GM23338 (cell line): ENCODE measurements at regions not wholly inside any gene's neighbourhood (a gene's known extent, or its start where the extent isn't known, plus 50 kb on each side); places are given as distances from the start of the nearest gene placed in this dataset.

Source experiments
- ATAC-seq: fragments of 200-7000 bp; cut with Tn5 transposase; 3 replicates; pipeline ENCODE4 v1.9.1; 2020
- DNase-seq: peaks from one replicate; pipeline ENCODE4 v3.0.0-alpha.2; 2015; ENCODE audit warnings: low spot score
- H2AFZ ChIP-seq: fragments of 200-600 bp; sonication (generic); 2 replicates; pipeline ENCODE4 v1.8.0; 2016; ENCODE audit warnings: antibody characterized with exemption, mild to moderate bottlenecking, moderate library complexity
- H3F3A ChIP-seq: fragments of 200-600 bp; sonication (generic); replicated peaks from 2 replicates; pipeline ENCODE4 v1.8.0; 2017; ENCODE audit warnings: antibody characterized with exemption, mixed run types, low read depth
- H3K27ac ChIP-seq: fragments of 200-600 bp; sonication (generic); 2 replicates; pipeline ENCODE4 v1.6.1; 2016; ENCODE audit warnings: low read depth
- H3K27me3 ChIP-seq: fragments of 200-600 bp; sonication (generic); 2 replicates; pipeline ENCODE4 v1.8.0; 2016; ENCODE audit warnings: mild to moderate bottlenecking, mixed run types, moderate library complexity; ENCODE audit not compliant: insufficient read depth
- H3K36me3 ChIP-seq: fragments of 200-600 bp; sonication (generic); 2 replicates; pipeline ENCODE4 v1.8.0; 2016; ENCODE audit warnings: mild to moderate bottlenecking; ENCODE audit not compliant: insufficient read depth
- H3K4me1 ChIP-seq: fragments of 200-600 bp; sonication (generic); 2 replicates; pipeline ENCODE4 v1.8.0; 2016; ENCODE audit warnings: mild to moderate bottlenecking, moderate library complexity; ENCODE audit not compliant: insufficient read depth
- H3K4me2 ChIP-seq: fragments of 200-600 bp; sonication (generic); 2 replicates; pipeline ENCODE4 v1.7.1; 2017; ENCODE audit warnings: mixed run types
- H3K4me3 ChIP-seq: fragments of 200-600 bp; sonication (generic); 2 replicates; pipeline ENCODE4 v1.6.1; 2016; ENCODE audit warnings: mixed run types
- H3K79me2 ChIP-seq: fragments of 200-600 bp; sonication (generic); replicated peaks from 2 replicates; pipeline ENCODE4 v1.8.0; 2017; ENCODE audit warnings: mild to moderate bottlenecking; ENCODE audit not compliant: insufficient read depth
- H3K9me2 ChIP-seq: fragments of 200-600 bp; sonication (generic); 2 replicates; pipeline ENCODE4 v1.8.0; 2017; ENCODE audit not compliant: insufficient read depth
- H4K20me1 ChIP-seq: fragments of 200-600 bp; sonication (generic); replicated peaks from 2 replicates; pipeline ENCODE4 v1.8.0; 2017; ENCODE audit warnings: mild to moderate bottlenecking; ENCODE audit not compliant: insufficient read depth
- H3K27ac Mint-ChIP-seq: 2 replicates; pipeline ENCODE4 v1.8.0; 2020; ENCODE audit warnings: inconsistent platforms, mild to moderate bottlenecking, moderate library complexity, mixed read lengths
- H3K27me3 Mint-ChIP-seq: 3 replicates; pipeline ENCODE4 v1.8.0; 2022; ENCODE audit warnings: low read depth, mild to moderate bottlenecking, moderate library complexity, mixed read lengths, inconsistent platforms; ENCODE audit not compliant: insufficient read depth, poor library complexity
- H3K36me3 Mint-ChIP-seq: 3 replicates; pipeline ENCODE4 v1.8.0; 2021; ENCODE audit warnings: low read depth, mild to moderate bottlenecking, inconsistent platforms, moderate library complexity, mixed read lengths
- H3K4me1 Mint-ChIP-seq: 3 replicates; pipeline ENCODE4 v1.8.0; 2020; ENCODE audit warnings: mild to moderate bottlenecking, inconsistent platforms, mixed read lengths
- H3K4me3 Mint-ChIP-seq: 3 replicates; pipeline ENCODE4 v1.8.0; 2021; ENCODE audit warnings: moderate library complexity, mild to moderate bottlenecking, inconsistent platforms, mixed read lengths
- H3K9me3 Mint-ChIP-seq: 3 replicates; pipeline ENCODE4 v1.8.0; 2020; ENCODE audit warnings: moderate library complexity, mild to moderate bottlenecking, inconsistent platforms, mixed read lengths
- CREB1 ChIP-seq: fragments of 250-450 bp; sonication (Bioruptor Pico); IDR thresholded peaks from 2 replicates; pipeline ENCODE4 v1.5.0; 2020; ENCODE audit warnings: low read depth, mild to moderate bottlenecking, moderate library complexity
- CTCF ChIP-seq, 2 experiments: fragments of 200-600 bp in 1 of 2; sonication (generic) in 1 of 2; conservative IDR thresholded peaks; 2 replicates each; pipeline versions ENCODE4 v1.5.1 to v1.6.1; 2016 to 2017; ENCODE audit warnings: antibody characterized with exemption in 2 of 2, low read depth in 2 of 2, mild to moderate bottlenecking in 2 of 2, moderate library complexity in 1 of 2
- ETS1 ChIP-seq: IDR thresholded peaks from 2 replicates; pipeline ENCODE4 v1.6.1; 2016; ENCODE audit warnings: antibody characterized with exemption
- EZH2 ChIP-seq: fragments of 200-600 bp; sonication (generic); IDR thresholded peaks from one replicate; pipeline ENCODE4 v1.8.0; 2017; ENCODE audit warnings: antibody characterized with exemption, mild to moderate bottlenecking, low read depth; ENCODE audit not compliant: unreplicated experiment
- EZH2phosphoT487 ChIP-seq: fragments of 200-600 bp; sonication (generic); IDR thresholded peaks from one replicate; pipeline ENCODE4 v1.8.1; 2018; ENCODE audit warnings: antibody characterized with exemption; ENCODE audit not compliant: unreplicated experiment
- JUNB ChIP-seq: IDR thresholded peaks from one replicate; pipeline ENCODE4 v1.6.1; 2016; ENCODE audit warnings: antibody characterized with exemption; ENCODE audit not compliant: unreplicated experiment
- NANOG ChIP-seq: IDR thresholded peaks from 2 replicates; pipeline ENCODE4 v1.6.1; 2016; ENCODE audit warnings: antibody characterized with exemption, borderline replicate concordance
- POLR2AphosphoS5 ChIP-seq: IDR thresholded peaks from 2 replicates; pipeline ENCODE4 v1.6.1; 2016; ENCODE audit warnings: antibody characterized with exemption, low read depth
- REST ChIP-seq: IDR thresholded peaks from one replicate; pipeline ENCODE4 v1.6.1; 2018; ENCODE audit warnings: antibody characterized with exemption; ENCODE audit not compliant: unreplicated experiment
- STAT1 ChIP-seq: IDR thresholded peaks from one replicate; pipeline ENCODE4 v1.6.1; 2016; ENCODE audit warnings: antibody characterized with exemption; ENCODE audit not compliant: unreplicated experiment
- ZNF114 ChIP-seq: fragments of 250-450 bp; sonication (Bioruptor Pico); IDR thresholded peaks from 2 replicates; pipeline ENCODE4 v1.5.0; 2020; ENCODE audit warnings: mild to moderate bottlenecking, moderate library complexity
- ZNF331 ChIP-seq: fragments of 250-450 bp; sonication (Bioruptor Pico); IDR thresholded peaks from 2 replicates; pipeline ENCODE4 v1.5.0; 2020; ENCODE audit warnings: low read depth, mild to moderate bottlenecking, moderate library complexity
- ZNF462 ChIP-seq: fragments of 250-450 bp; sonication (Bioruptor Pico); IDR thresholded peaks from 2 replicates; pipeline ENCODE4 v1.5.0; 2020; ENCODE audit warnings: mild to moderate bottlenecking, moderate library complexity

- ATAC-seq (no peak), DNase-seq (no peak)
- Histone ChIP-seq H3K4me1 (peaks cover 7% of the 10 kb centered on the region), H4K20me1 (no peaks in the 10 kb centered on the region), H3K27ac (no peak overlapping the region), H3K4me2 (0 out of 2 replicates have a peak overlapping the region, but pooled peaks have one; percentile 20), H3K9me2 (no peaks in the 10 kb centered on the region; the same call in 1 of the 2 replicates), H2AFZ (peak overlapping the region; percentile 11; the same call in 1 of the 2 replicates), H3K36me3 (no peaks in the 10 kb centered on the region), H3K79me2 (no peaks in the 10 kb centered on the region), H3F3A (no peaks in the 10 kb centered on the region), H3K4me3 (no peak overlapping the region), H3K27me3 (no peaks in the 10 kb centered on the region)
- no peaks in the 10 kb centered on the region for H3K9me3 Mint-ChIP-seq
- H3K27me3 Mint-ChIP-seq, result no peaks in the 10 kb centered on the region
- H3K27ac Mint-ChIP-seq, result no peak overlapping the region; the same call in 1 of the 2 replicates
- H3K4me3 Mint-ChIP-seq, result no peak overlapping the region
- TF ChIP-seq EZH2 (no peak), REST (no peak), NANOG (no peak), CREB1 (CRISPR knock-in tag) (no peak), ZNF114 (CRISPR knock-in tag) (no peak), STAT1 (no peak), ZNF331 (CRISPR knock-in tag) (no peak), ZNF462 (no peak), ETS1 (no peak), EZH2phosphoT487 (no peak), JUNB (no peak), POLR2AphosphoS5 (no peak), CTCF (conservative IDR thresholded peaks at IDR 0.05; ENCODE audit: low read depth in 2 of 2) (no peak)
- H3K4me1 Mint-ChIP-seq, result peaks cover 15% of the 10 kb centered on the region; the same call in 2 of the 3 replicates
- no peaks in the 10 kb centered on the region for H3K36me3 Mint-ChIP-seq
These were observed 50.9 kb upstream of the HSPB3 start for GRCh38 chr5:54404568-54404967.
